IMR-90 (cell line): ENCODE measurements at regions not wholly inside any gene's neighbourhood (a gene's known extent, or its start where the extent isn't known, plus 50 kb on each side); places are given as distances from the start of the nearest gene placed in this dataset.

ENCODE experiments used
- POLR2A ChIP-seq: IDR thresholded peaks from 2 replicates; pipeline ENCODE4 v1.6.1; 2012; ENCODE audit warnings: mild to moderate bottlenecking, low read depth, low read length
- RCOR1 ChIP-seq: IDR thresholded peaks from 2 replicates; pipeline ENCODE4 v1.6.1; 2012; ENCODE audit warnings: mild to moderate bottlenecking, low read length, improper control_type of control experiment; ENCODE audit not compliant: insufficient replicate concordance
- TF ChIP-seq, protein P1 (sequence below): conservative IDR thresholded peaks from 2 replicates; pipeline ENCODE4 v1.5.1; 2012; ENCODE audit warnings: mild to moderate bottlenecking, low read depth, low read length, improper control_type of control experiment

DNA sequence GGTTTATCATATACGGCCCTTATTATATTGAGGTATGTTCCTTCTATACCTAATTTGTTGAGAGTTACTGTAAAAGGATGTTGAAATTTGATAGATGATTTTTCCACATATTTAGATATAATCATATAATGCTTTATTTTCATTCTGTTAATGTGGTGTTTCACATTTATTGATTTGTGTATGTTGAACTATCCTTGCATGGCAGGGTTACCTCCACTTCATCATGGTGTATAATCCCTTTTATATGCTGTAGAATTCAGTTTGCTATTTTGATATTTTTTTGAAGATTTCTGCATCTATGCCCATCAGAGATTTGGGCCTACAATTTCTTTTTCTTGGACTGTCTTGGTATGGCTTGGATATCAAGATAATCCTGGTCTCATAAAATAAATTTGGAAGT, 355.5 kb downstream of the EDEM1 start:
- TF ChIP-seq, protein P1, sequence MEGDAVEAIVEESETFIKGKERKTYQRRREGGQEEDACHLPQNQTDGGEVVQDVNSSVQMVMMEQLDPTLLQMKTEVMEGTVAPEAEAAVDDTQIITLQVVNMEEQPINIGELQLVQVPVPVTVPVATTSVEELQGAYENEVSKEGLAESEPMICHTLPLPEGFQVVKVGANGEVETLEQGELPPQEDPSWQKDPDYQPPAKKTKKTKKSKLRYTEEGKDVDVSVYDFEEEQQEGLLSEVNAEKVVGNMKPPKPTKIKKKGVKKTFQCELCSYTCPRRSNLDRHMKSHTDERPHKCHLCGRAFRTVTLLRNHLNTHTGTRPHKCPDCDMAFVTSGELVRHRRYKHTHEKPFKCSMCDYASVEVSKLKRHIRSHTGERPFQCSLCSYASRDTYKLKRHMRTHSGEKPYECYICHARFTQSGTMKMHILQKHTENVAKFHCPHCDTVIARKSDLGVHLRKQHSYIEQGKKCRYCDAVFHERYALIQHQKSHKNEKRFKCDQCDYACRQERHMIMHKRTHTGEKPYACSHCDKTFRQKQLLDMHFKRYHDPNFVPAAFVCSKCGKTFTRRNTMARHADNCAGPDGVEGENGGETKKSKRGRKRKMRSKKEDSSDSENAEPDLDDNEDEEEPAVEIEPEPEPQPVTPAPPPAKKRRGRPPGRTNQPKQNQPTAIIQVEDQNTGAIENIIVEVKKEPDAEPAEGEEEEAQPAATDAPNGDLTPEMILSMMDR, result no peak
- TF ChIP-seq RCOR1, result no peak
- no peak for TF ChIP-seq POLR2A
